Neural progenitor cell (in vitro differentiated cells): ENCODE measurements at regions not wholly inside any gene's neighbourhood (a gene's known extent, or its start where the extent isn't known, plus 50 kb on each side); places are given as distances from the start of the nearest gene placed in this dataset.
"Not testable (repeated sequence)": the region's sequence is repeated elsewhere in the genome, so short reads cannot be mapped to it uniquely, and the experiment has no call there.

Experiments used
- DNase-seq: peaks from one replicate; pipeline ENCODE4 v3.0.0-alpha.2; 2016; ENCODE audit warnings: low spot score
- H2AFZ ChIP-seq: fragments of 200-600 bp; sonication (generic); replicated peaks from 2 replicates; pipeline ENCODE4 v1.6.1; 2016; ENCODE audit warnings: antibody characterized with exemption
- H3F3A ChIP-seq: fragments of 200-600 bp; sonication (generic); 2 replicates; pipeline ENCODE4 v1.6.1; 2016; ENCODE audit warnings: antibody characterized with exemption, low read depth
- H3K27ac ChIP-seq: fragments of 200-600 bp; sonication (generic); 2 replicates; pipeline ENCODE4 v1.5.1; 2016; ENCODE audit warnings: mild to moderate bottlenecking
- H3K27me3 ChIP-seq: fragments of 200-600 bp; sonication (generic); 2 replicates; pipeline ENCODE4 v1.6.1; 2016; ENCODE audit warnings: mild to moderate bottlenecking, moderate library complexity
- H3K36me3 ChIP-seq: fragments of 200-600 bp; sonication (generic); 2 replicates; pipeline ENCODE4 v1.5.1; 2016
- H3K4me1 ChIP-seq: fragments of 200-600 bp; sonication (generic); 2 replicates; pipeline ENCODE4 v1.6.1; 2016; ENCODE audit warnings: mixed run types
- H3K4me2 ChIP-seq: fragments of 200-600 bp; sonication (generic); 2 replicates; pipeline ENCODE4 v1.6.1; 2016
- H3K4me3 ChIP-seq: fragments of 200-600 bp; sonication (generic); 2 replicates; pipeline ENCODE4 v1.5.1; 2016
- H3K79me2 ChIP-seq: fragments of 200-600 bp; sonication (generic); 2 replicates; pipeline ENCODE4 v1.6.1; 2016; ENCODE audit warnings: low read depth
- H3K9ac ChIP-seq: fragments of 200-600 bp; sonication (generic); 2 replicates; pipeline ENCODE4 v1.6.1; 2016
- H3K9me3 ChIP-seq: fragments of 200-600 bp; sonication (generic); 2 replicates; pipeline ENCODE4 v1.5.1; 2016; ENCODE audit warnings: low read depth
- H4K20me1 ChIP-seq: fragments of 200-600 bp; sonication (generic); 2 replicates; pipeline ENCODE4 v1.6.1; 2016; ENCODE audit warnings: low read depth
- H3K27ac Mint-ChIP-seq: 3 replicates; pipeline ENCODE4 v1.8.0; 2021; ENCODE audit warnings: mixed read lengths
- H3K27me3 Mint-ChIP-seq: 2 replicates; pipeline ENCODE4 v1.8.0; 2022; ENCODE audit warnings: low read depth, mild to moderate bottlenecking, inconsistent platforms, moderate library complexity, mixed read lengths; ENCODE audit not compliant: insufficient read depth
- H3K36me3 Mint-ChIP-seq: 3 replicates; pipeline ENCODE4 v1.8.0; 2021; ENCODE audit warnings: mixed read lengths
- H3K4me1 Mint-ChIP-seq: 3 replicates; pipeline ENCODE4 v1.8.0; 2021; ENCODE audit warnings: mixed read lengths
- H3K4me3 Mint-ChIP-seq: 3 replicates; pipeline ENCODE4 v1.8.0; 2021; ENCODE audit warnings: mild to moderate bottlenecking, moderate library complexity, mixed read lengths
- H3K9me3 Mint-ChIP-seq: 3 replicates; pipeline ENCODE4 v1.8.0; 2020; ENCODE audit warnings: mixed read lengths
- EZH2 ChIP-seq: fragments of 200-600 bp; sonication (generic); IDR thresholded peaks from 2 replicates; pipeline ENCODE4 v1.6.1; 2017; ENCODE audit warnings: antibody characterized with exemption, mild to moderate bottlenecking, moderate library complexity
- EZH2phosphoT487 ChIP-seq: fragments of 200-600 bp; sonication (generic); IDR thresholded peaks from 2 replicates; pipeline ENCODE4 v1.6.1; 2017; ENCODE audit warnings: antibody characterized with exemption
- TF ChIP-seq, protein P1 (sequence below): fragments of 200-600 bp; sonication (generic); IDR thresholded peaks from 2 replicates; pipeline ENCODE4 v1.5.1; 2017; ENCODE audit warnings: antibody characterized with exemption, mild to moderate bottlenecking

DNA sequence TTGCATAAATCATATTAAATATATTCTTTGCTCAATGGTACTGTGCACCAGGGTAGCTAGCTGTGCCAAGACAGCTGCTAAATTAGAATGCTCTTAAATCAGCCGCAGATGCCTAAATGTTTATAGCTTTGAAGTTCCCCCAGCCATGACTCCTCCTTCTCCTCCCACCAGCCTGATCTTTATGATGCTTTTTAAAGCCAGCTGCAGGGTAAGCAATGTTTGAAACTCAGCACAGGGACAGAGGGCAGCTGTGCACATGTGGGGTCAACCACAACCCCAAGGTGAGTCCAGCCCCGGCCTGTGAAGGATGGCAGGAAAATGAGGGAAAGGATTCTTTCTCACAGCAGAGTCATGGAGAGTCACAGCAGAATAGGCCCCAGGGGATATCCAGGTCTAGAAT is 635.7 kb downstream of the UQCRFS1 start:
- Mint-ChIP-seq H3K27ac (no peak overlapping the region), H3K36me3 (no peaks in the 10 kb centered on the region)

DNA sequence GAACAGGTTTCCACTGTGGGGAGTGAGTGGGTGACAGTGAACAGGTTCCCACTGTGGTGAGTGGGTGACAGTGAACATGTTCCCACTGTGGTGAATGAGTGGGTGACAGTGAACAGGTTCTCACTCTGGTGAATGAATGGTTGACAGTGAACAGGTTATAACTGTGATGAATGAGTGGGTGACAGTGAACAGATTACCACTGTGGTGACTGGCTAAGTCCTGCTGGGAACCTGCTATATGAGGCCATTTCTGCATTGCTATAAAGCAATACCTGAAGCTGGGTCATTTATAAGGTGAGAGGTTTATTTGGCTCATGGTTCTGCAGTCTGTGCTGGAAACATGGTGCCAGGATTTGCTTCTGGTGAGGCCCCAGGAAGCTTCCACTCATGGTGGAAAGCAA is 637.1 kb downstream of the UQCRFS1 start:
- H3K4me1 Mint-ChIP-seq, result peaks cover 13% of the 10 kb centered on the region
- H3K27me3 ChIP-seq, result no peaks in the 10 kb centered on the region
- no peak overlapping the region for H3K4me2 ChIP-seq

More for the DNA sequence above, 635.7 kb downstream of the UQCRFS1 start:
- H3K36me3 ChIP-seq, result no peaks in the 10 kb centered on the region
- peaks cover 13% of the 10 kb centered on the region for H3K4me1 Mint-ChIP-seq
- H3K79me2 ChIP-seq, result no peaks in the 10 kb centered on the region
- no peak overlapping the region for H3K4me3 Mint-ChIP-seq
- DNase-seq, result no peak
- H3K9me3 ChIP-seq, result no peaks in the 10 kb centered on the region
- no peak overlapping the region for H2AFZ ChIP-seq
- H3K4me1 ChIP-seq, result no peaks in the 10 kb centered on the region
- H3K27me3 ChIP-seq, result no peaks in the 10 kb centered on the region
- H3K9me3 Mint-ChIP-seq, result peaks cover 3% of the 10 kb centered on the region
- H4K20me1 ChIP-seq, result no peaks in the 10 kb centered on the region
- H3K27ac ChIP-seq, result no peak overlapping the region
- H3K4me2 ChIP-seq, result no peak overlapping the region
- H3F3A ChIP-seq, result no peaks in the 10 kb centered on the region
- TF ChIP-seq, protein P1, sequence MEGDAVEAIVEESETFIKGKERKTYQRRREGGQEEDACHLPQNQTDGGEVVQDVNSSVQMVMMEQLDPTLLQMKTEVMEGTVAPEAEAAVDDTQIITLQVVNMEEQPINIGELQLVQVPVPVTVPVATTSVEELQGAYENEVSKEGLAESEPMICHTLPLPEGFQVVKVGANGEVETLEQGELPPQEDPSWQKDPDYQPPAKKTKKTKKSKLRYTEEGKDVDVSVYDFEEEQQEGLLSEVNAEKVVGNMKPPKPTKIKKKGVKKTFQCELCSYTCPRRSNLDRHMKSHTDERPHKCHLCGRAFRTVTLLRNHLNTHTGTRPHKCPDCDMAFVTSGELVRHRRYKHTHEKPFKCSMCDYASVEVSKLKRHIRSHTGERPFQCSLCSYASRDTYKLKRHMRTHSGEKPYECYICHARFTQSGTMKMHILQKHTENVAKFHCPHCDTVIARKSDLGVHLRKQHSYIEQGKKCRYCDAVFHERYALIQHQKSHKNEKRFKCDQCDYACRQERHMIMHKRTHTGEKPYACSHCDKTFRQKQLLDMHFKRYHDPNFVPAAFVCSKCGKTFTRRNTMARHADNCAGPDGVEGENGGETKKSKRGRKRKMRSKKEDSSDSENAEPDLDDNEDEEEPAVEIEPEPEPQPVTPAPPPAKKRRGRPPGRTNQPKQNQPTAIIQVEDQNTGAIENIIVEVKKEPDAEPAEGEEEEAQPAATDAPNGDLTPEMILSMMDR, result no peak
- TF ChIP-seq EZH2 (no peak), EZH2phosphoT487 (no peak)
- no peak overlapping the region for H3K9ac ChIP-seq
- H3K27me3 Mint-ChIP-seq, result peaks cover 7% of the 10 kb centered on the region
- H3K4me3 ChIP-seq, result no peak overlapping the region

DNA sequence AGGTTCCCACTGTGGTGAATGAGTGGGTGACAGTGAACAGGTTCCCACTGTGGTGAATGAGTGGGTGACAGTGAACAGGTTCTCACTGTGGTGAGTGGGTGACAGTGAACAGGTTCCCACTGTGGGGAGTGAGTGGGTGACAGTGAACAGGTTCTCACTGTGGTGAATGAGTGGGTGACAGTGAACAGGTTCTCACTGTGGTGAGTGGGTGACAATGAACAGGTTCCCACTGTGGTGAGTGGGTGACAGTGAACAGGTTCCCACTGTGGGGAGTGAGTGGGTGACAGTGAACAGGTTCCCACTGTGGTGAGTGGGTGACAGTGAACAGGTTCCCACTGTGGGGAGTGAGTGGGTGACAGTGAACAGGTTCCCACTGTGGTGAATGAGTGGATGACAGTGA is 637.6 kb downstream of the UQCRFS1 start:
- not testable (repeated sequence) for H3K9me3 ChIP-seq, H3K4me3 Mint-ChIP-seq, H3K4me2 ChIP-seq, H3K9me3 Mint-ChIP-seq, H3K4me1 Mint-ChIP-seq, H3K27me3 ChIP-seq, H3K79me2 ChIP-seq, H3K36me3 ChIP-seq, DNase-seq, H3K4me3 ChIP-seq, H3K27ac ChIP-seq, H3K27ac Mint-ChIP-seq, H3K36me3 Mint-ChIP-seq, H4K20me1 ChIP-seq, H3F3A ChIP-seq, H3K27me3 Mint-ChIP-seq, H3K9ac ChIP-seq, H3K4me1 ChIP-seq, H2AFZ ChIP-seq

More for the DNA sequence above, 637.1 kb downstream of the UQCRFS1 start:
- no peak overlapping the region for H2AFZ ChIP-seq
- no peak for TF ChIP-seq EZH2phosphoT487
- TF ChIP-seq EZH2, result no peak
- TF ChIP-seq, protein P1, result no peak
- no peaks in the 10 kb centered on the region for H3K36me3 ChIP-seq
- H3K9ac ChIP-seq, result no peak overlapping the region
- H3K4me3 ChIP-seq, result no peak overlapping the region
- no peaks in the 10 kb centered on the region for H3K9me3 ChIP-seq
- no peaks in the 10 kb centered on the region for H4K20me1 ChIP-seq
- no peaks in the 10 kb centered on the region for H3F3A ChIP-seq
- no peaks in the 10 kb centered on the region for H3K4me1 ChIP-seq
- H3K9me3 Mint-ChIP-seq, result peaks cover 3% of the 10 kb centered on the region
- H3K27me3 Mint-ChIP-seq, result peaks cover 7% of the 10 kb centered on the region
- no peak overlapping the region for H3K4me3 Mint-ChIP-seq
- H3K27ac ChIP-seq, result no peak overlapping the region
- no peaks in the 10 kb centered on the region for H3K36me3 Mint-ChIP-seq
- DNase-seq, result no peak
- H3K27ac Mint-ChIP-seq, result no peak overlapping the region
- no peaks in the 10 kb centered on the region for H3K79me2 ChIP-seq

DNA sequence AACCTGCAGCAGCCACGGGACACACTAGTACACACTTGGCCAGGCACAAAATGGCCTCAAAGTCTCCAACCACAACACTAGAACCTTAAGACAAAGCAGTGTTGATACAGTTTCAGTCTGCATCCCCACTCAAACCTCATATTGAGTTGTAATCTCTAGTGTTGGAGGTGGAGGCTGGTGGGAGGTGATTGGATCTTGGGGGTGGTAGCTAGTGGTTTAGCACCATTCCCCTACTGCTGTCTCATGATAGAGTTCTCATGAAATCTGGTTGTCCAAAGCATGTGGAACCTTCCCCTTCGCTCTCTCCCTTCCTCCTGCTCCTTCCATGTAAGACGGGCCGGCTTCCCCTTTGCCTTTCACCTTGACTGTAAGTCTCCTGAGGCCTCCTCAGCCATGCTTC is 638.7 kb downstream of the UQCRFS1 start:
- no peaks in the 10 kb centered on the region for H3K4me1 ChIP-seq
- no peak overlapping the region for H3K4me3 ChIP-seq
- H3K4me1 Mint-ChIP-seq, result peaks cover 7% of the 10 kb centered on the region
- H3K27me3 Mint-ChIP-seq, result peaks cover 7% of the 10 kb centered on the region
- no peak overlapping the region for H2AFZ ChIP-seq
- DNase-seq, result no peak
- no peaks in the 10 kb centered on the region for H3K9me3 ChIP-seq
- no peaks in the 10 kb centered on the region for H3F3A ChIP-seq
- TF ChIP-seq EZH2phosphoT487, result no peak
- TF ChIP-seq, protein P1, result no peak
- TF ChIP-seq EZH2, result no peak
- H3K9ac ChIP-seq, result no peak overlapping the region
- no peaks in the 10 kb centered on the region for H3K36me3 Mint-ChIP-seq
- no peak overlapping the region for H3K27ac ChIP-seq
- peaks cover 3% of the 10 kb centered on the region for H3K9me3 Mint-ChIP-seq
- H3K4me2 ChIP-seq, result no peak overlapping the region
- H3K36me3 ChIP-seq, result no peaks in the 10 kb centered on the region
- no peak overlapping the region for H3K4me3 Mint-ChIP-seq
- H3K27me3 ChIP-seq, result no peaks in the 10 kb centered on the region
- H3K79me2 ChIP-seq, result no peaks in the 10 kb centered on the region
- H4K20me1 ChIP-seq, result no peaks in the 10 kb centered on the region
- H3K27ac Mint-ChIP-seq, result no peak overlapping the region
